HuH-7.5 (cell line): ENCODE measurements at regions not wholly inside any gene's neighbourhood (a gene's known extent, or its start where the extent isn't known, plus 50 kb on each side); places are given as distances from the start of the nearest gene placed in this dataset.

Experiments
- DNase-seq: peaks from one replicate; pipeline ENCODE4 v3.0.0; 2011; ENCODE audit warnings: low spot score

- no peak for DNase-seq
Observed at GRCh38 chr2:58908501-58909154, 667.5 kb upstream of the FANCL start.

DNA sequence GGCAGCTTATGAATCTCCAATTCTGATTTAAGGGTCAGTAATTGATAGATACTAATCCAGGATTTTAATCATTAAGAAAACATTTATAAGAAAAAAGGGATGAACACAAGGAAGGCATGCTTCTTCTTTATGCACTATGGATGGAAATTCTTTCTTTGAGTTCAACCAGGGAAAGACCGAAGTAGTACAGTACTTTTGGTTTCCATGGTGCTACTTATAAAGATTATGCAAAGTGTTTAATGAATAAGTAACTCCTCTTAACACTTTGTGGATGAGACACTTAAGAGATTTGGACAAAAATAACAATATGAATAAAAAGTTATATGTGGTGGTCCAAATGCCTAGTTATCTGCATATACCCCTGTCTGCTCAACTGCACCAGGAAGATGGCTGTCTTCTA, 666.5 kb upstream of the FANCL start:
- DNase-seq: no peak

- no peak for DNase-seq
Observed at GRCh38 chr2:58906081-58906645, 665.0 kb upstream of the FANCL start.

- no peak for DNase-seq
Observed at GRCh38 chr2:58904095-58904494, 663.0 kb upstream of the FANCL start.

GRCh38 chr2:58903427-58903826, 662.3 kb upstream of the FANCL start:
- DNase-seq: no peak

GRCh38 chr2:58900246-58901027, 659.3 kb upstream of the FANCL start:
- DNase-seq: no peak

- DNase-seq: no peak
Observed at GRCh38 chr2:58899692-58900091, 658.6 kb upstream of the FANCL start.

- no peak for DNase-seq
Observed at GRCh38 chr2:58896638-58897037, 655.5 kb upstream of the FANCL start.

GRCh38 chr2:58895857-58896256, 654.7 kb upstream of the FANCL start:
- DNase-seq: no peak

GRCh38 chr2:58893656-58894351, 652.7 kb upstream of the FANCL start:
- DNase-seq: no peak

GRCh38 chr2:58891828-58892377, 650.8 kb upstream of the FANCL start:
- no peak for DNase-seq

GRCh38 chr2:58890865-58891525, 649.9 kb upstream of the FANCL start:
- no peak for DNase-seq

- DNase-seq: no peak
Observed at GRCh38 chr2:58886009-58886408, 644.9 kb upstream of the FANCL start.

DNA sequence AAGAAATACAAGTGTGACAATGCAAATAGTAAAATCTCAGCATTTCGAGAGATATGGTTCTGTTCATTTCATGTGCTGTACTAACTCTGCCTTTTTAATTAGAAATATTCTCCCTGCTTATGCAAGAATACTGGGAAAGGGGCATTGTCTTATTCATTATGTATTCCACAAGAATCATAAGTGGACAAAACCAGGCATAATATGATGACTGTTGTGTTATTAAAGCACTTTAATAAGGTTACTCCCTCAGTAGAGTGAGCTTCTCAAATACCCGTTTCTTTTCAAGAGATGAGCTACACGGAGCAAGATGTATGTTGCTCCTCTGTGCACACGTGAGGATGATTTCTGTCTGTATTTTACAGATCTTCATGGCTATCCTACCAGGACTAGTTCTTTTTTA, 638.7 kb upstream of the FANCL start:
- no peak for DNase-seq

DNA sequence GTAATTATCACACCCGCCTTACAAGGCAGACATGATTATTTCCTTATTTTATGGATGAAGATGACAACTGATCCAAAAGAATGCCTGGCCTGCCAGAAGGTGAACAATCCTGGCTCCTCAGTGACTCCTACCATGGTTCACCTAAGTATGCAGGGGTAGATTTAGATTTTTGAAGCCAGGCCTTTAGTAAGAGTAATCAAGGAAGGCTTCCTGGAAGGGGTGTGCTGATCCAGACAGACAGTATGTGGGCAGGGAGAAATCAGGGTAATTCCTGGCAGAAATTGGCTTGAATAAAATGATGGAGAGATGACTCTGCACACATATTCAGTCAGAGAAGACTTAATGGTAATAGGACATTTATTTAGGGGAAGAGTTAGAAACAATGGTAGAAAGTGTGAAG, 637.7 kb upstream of the FANCL start:
- DNase-seq: no peak

GRCh38 chr2:58876126-58876525, 635.0 kb upstream of the FANCL start:
- DNase-seq: no peak

GRCh38 chr2:58875436-58875835, 634.3 kb upstream of the FANCL start:
- DNase-seq: no peak

DNA sequence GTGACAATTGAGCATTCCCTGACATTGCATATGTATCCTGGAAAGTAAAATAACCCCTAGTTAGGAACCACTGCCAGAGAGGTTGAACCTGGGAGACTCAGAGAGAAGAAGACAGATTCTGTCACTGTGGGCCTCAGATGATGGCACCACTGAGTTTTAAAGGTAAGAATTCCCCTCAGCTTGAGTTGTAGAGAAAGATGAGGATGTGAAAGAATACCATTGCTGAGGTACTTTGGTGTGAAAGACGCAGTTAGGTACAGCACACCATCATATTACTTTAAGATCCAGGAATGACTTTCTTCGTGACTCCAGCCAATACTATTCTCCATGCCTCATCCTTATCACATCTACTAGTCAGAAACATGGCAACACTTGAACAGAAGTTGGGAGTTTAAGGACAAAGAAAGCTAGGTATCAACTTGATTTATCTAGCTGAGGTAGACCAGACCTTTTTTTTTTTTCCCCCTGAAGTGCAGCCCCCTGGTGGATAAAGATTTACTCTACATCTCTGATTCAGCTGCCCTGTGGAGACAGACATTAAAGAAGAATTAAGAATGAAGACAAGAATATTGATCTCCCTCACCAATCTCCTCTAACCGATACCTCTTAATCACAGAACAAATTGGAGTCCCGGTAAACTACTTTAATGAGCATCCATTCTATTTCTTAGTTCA, 630.5 kb upstream of the FANCL start:
- DNase-seq: no peak

DNA sequence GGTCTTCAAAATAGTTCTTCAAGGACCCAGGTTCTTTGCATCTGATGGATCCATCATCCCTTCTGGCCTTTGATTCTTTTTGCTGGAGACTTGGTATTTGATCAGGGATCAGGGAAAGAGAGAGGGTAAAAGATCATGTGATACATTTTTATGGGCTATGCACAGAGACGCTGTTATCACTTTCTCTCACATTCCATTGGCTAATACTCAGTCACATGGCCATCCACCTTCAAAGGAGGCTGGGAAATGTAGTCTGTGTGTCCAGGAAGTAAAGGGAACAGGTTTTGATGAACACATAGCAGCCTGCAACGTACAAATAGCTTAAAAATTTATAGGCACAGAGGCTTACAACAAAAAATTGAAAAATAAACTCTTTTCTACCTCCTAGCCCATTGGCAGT, 629.6 kb upstream of the FANCL start:
- DNase-seq: no peak

- no peak for DNase-seq
Observed at GRCh38 chr2:58866946-58867345, 625.8 kb upstream of the FANCL start.

DNA sequence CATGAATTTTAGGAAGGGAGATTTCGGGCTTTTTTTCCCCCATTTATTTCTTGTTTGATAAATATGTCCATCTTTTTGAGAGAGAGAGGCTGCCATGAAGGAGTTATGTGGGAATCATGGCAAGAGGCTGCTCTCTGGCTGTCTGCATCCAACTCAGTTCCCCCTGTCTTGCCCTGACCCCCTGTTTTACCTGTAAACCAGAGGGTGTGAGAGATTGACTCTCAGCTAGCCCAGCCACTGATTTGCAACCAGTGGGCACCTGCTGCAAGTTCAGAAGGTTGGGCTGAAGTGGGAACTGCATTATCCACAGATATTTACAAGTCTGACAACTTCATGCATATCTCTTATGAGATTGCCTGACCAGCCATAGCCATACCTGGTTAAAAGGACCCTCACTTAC, 625.4 kb upstream of the FANCL start:
- DNase-seq: no peak
